HG03139 (cell line): ENCODE measurements at regions not wholly inside any gene's neighbourhood (a gene's known extent, or its start where the extent isn't known, plus 50 kb on each side); places are given as distances from the start of the nearest gene placed in this dataset.
"Not testable (repeated sequence)": the region's sequence is repeated elsewhere in the genome, so short reads cannot be mapped to it uniquely, and the experiment has no call there.

Source experiments
- ATAC-seq: cut with Tn5 transposase; IDR thresholded peaks from one replicate; pipeline ENCODE4 v1.9.1; 2021; ENCODE audit not compliant: unreplicated experiment

GRCh38 chr5:133859073-133859472 lies 109.4 kb downstream of the C5orf15 start:
- ATAC-seq, result no peak

- not testable (repeated sequence) for ATAC-seq
These were observed 110.7 kb downstream of the C5orf15 start for GRCh38 chr5:133857595-133858313.

GRCh38 chr5:133854554-133854953 lies 113.9 kb downstream of the C5orf15 start:
- no peak for ATAC-seq

- no peak for ATAC-seq
These were observed 114.6 kb downstream of the C5orf15 start for GRCh38 chr5:133853646-133854365.

GRCh38 chr5:133851521-133851920 lies 116.9 kb downstream of the C5orf15 start:
- ATAC-seq, result no peak

- no peak for ATAC-seq
These were observed 117.6 kb downstream of the C5orf15 start for GRCh38 chr5:133850811-133851210.

- ATAC-seq, result no peak
These were observed 119.3 kb downstream of the C5orf15 start for GRCh38 chr5:133849116-133849515.

GRCh38 chr5:133848341-133848811 lies 120.0 kb downstream of the C5orf15 start:
- ATAC-seq, result no peak

GRCh38 chr5:133847886-133848285 lies 120.5 kb downstream of the C5orf15 start:
- ATAC-seq, result no peak

GRCh38 chr5:133847301-133847700 lies 121.1 kb downstream of the C5orf15 start:
- ATAC-seq, result no peak

GRCh38 chr5:133846478-133847226 lies 121.8 kb downstream of the C5orf15 start:
- ATAC-seq, result no peak

- no peak for ATAC-seq
These were observed 123.2 kb downstream of the C5orf15 start for GRCh38 chr5:133845271-133845670.

GRCh38 chr5:133844836-133845235 lies 123.6 kb downstream of the C5orf15 start:
- no peak for ATAC-seq

GRCh38 chr5:133843911-133844310 lies 124.5 kb downstream of the C5orf15 start:
- ATAC-seq, result no peak

- no peak for ATAC-seq
These were observed 125.4 kb downstream of the C5orf15 start for GRCh38 chr5:133842846-133843611.

GRCh38 chr5:133841831-133842750 lies 126.3 kb downstream of the C5orf15 start:
- ATAC-seq, result no peak

- ATAC-seq, result no peak
These were observed 128.3 kb downstream of the C5orf15 start for GRCh38 chr5:133840168-133840567.

- no peak for ATAC-seq
These were observed 128.7 kb downstream of the C5orf15 start for GRCh38 chr5:133839721-133840120.

GRCh38 chr5:133839090-133839489 lies 129.3 kb downstream of the C5orf15 start:
- ATAC-seq, result no peak

- ATAC-seq, result no peak
These were observed 130.1 kb downstream of the C5orf15 start for GRCh38 chr5:133838286-133838685.
